ENCODE measurements at regions not wholly inside any gene's neighbourhood (a gene's known extent, or its start where the extent isn't known, plus 50 kb on each side); places are given as distances from the start of the nearest gene placed in this dataset.

- H3K4me1 ChIP-seq (ENCODE audit: low read depth) = no peaks in the 10 kb centered on the region
- no peak for ATAC-seq
- no peaks in the 10 kb centered on the region for H3K36me3 ChIP-seq (ENCODE audit: low read depth)
- no peak overlapping the region for H3K4me3 ChIP-seq
- no peak for DNase-seq
- intact Hi-C loops (cut with DNase I, micrococcal nuclease) = no loop called here
- TF ChIP-seq CTCF (IDR thresholded peaks at IDR 0.05) = no peak
- no peaks in the 10 kb centered on the region for H3K9me3 ChIP-seq
Measured at GRCh38 chr6:48222241-48222640, 111.2 kb upstream of the PTCHD4 start.

- H3K9me3 ChIP-seq = no peaks in the 10 kb centered on the region
- DNase-seq = no peak
- TF ChIP-seq CTCF (IDR thresholded peaks at IDR 0.05) = no peak
- no peaks in the 10 kb centered on the region for H3K36me3 ChIP-seq (ENCODE audit: low read depth)
- intact Hi-C loops (cut with DNase I, micrococcal nuclease) = no loop called here
- no peaks in the 10 kb centered on the region for H3K4me1 ChIP-seq (ENCODE audit: low read depth)
- no peak overlapping the region for H3K4me3 ChIP-seq
- no peak for ATAC-seq
Measured at GRCh38 chr6:48213076-48213788, 102.2 kb upstream of the PTCHD4 start.

GRCh38 chr6:48212501-48212900 lies 101.5 kb upstream of the PTCHD4 start:
- intact Hi-C loops (cut with DNase I, micrococcal nuclease) = no loop called here
- H3K4me3 ChIP-seq = no peak overlapping the region

GRCh38 chr6:48206091-48206490 lies 95.1 kb upstream of the PTCHD4 start:
- intact Hi-C loops (cut with DNase I, micrococcal nuclease) = no loop called here
- TF ChIP-seq CTCF (IDR thresholded peaks at IDR 0.05) = no peak
- Histone ChIP-seq H3K4me3 (no peak overlapping the region), H3K4me1 (ENCODE audit: low read depth) (no peaks in the 10 kb centered on the region), H3K36me3 (ENCODE audit: low read depth) (no peaks in the 10 kb centered on the region), H3K9me3 (no peaks in the 10 kb centered on the region)
- DNase-seq (no peak), ATAC-seq (no peak)

More at GRCh38 chr6:48212501-48212900, 101.5 kb upstream of the PTCHD4 start:
- Histone ChIP-seq H3K9me3 (no peaks in the 10 kb centered on the region), H3K4me1 (ENCODE audit: low read depth) (no peaks in the 10 kb centered on the region), H3K36me3 (ENCODE audit: low read depth) (no peaks in the 10 kb centered on the region)
- no peak for TF ChIP-seq CTCF (IDR thresholded peaks at IDR 0.05)
- DNase-seq = no peak
- no peak for ATAC-seq

GRCh38 chr6:48200869-48201390 lies 89.9 kb upstream of the PTCHD4 start:
- H3K4me3 ChIP-seq = no peak overlapping the region
- TF ChIP-seq CTCF (IDR thresholded peaks at IDR 0.05) = no peak
- intact Hi-C loops (cut with DNase I, micrococcal nuclease) = no loop called here
- H3K4me1 ChIP-seq (ENCODE audit: low read depth) = no peaks in the 10 kb centered on the region
- DNase-seq (no peak), ATAC-seq (no peak)
- no peaks in the 10 kb centered on the region for H3K9me3 ChIP-seq
- H3K36me3 ChIP-seq (ENCODE audit: low read depth) = no peaks in the 10 kb centered on the region

Data from mucosa of descending colon (tissue), 3 donors.